Fibroblast of the conjunctiva (primary cell): ENCODE measurements at regions not wholly inside any gene's neighbourhood (a gene's known extent, or its start where the extent isn't known, plus 50 kb on each side); places are given as distances from the start of the nearest gene placed in this dataset.
A peak's percentile ranks its signal among the peaks of the same experiment; 100 is the strongest.
"Not testable (repeated sequence)": the region's sequence is repeated elsewhere in the genome, so short reads cannot be mapped to it uniquely, and the experiment has no call there.

Experiments used
- DNase-seq: peaks from one replicate; pipeline ENCODE4 v3.0.0-alpha.2; 2010; ENCODE audit warnings: low read depth

- no peak for DNase-seq
These were observed 100.5 kb upstream of the BTN3A2 start for GRCh38 chr6:26264547-26264946.

GRCh38 chr6:26267083-26267589 is 97.9 kb upstream of the BTN3A2 start:
- DNase-seq: no peak

GRCh38 chr6:26268659-26269402 is 96.2 kb upstream of the BTN3A2 start:
- DNase-seq: no peak

GRCh38 chr6:26269531-26270485 is 95.2 kb upstream of the BTN3A2 start:
- DNase-seq: no peak

GRCh38 chr6:26270486-26270861 is 94.5 kb upstream of the BTN3A2 start:
- DNase-seq: no peak

- peak; percentile 91 for DNase-seq
These were observed 93.9 kb upstream of the BTN3A2 start for GRCh38 chr6:26270903-26271667.

- no peak for DNase-seq
These were observed 93.4 kb upstream of the BTN3A2 start for GRCh38 chr6:26271668-26272024.

- DNase-seq: no peak
These were observed 92.8 kb upstream of the BTN3A2 start for GRCh38 chr6:26272171-26272637.

GRCh38 chr6:26273673-26274588 is 91.1 kb upstream of the BTN3A2 start:
- no peak for DNase-seq

GRCh38 chr6:26275663-26276062 is 89.3 kb upstream of the BTN3A2 start:
- DNase-seq: no peak

GRCh38 chr6:26276841-26277648 is 88.0 kb upstream of the BTN3A2 start:
- DNase-seq: no peak

- no peak for DNase-seq
These were observed 86.5 kb upstream of the BTN3A2 start for GRCh38 chr6:26278536-26278935.

GRCh38 chr6:26279371-26279770 is 85.6 kb upstream of the BTN3A2 start:
- DNase-seq: not testable (repeated sequence)

- no peak for DNase-seq
These were observed 84.6 kb upstream of the BTN3A2 start for GRCh38 chr6:26280407-26280806.

GRCh38 chr6:26284537-26285142 is 80.4 kb upstream of the BTN3A2 start:
- DNase-seq: no peak

- DNase-seq: peak; percentile 100
These were observed 79.6 kb upstream of the BTN3A2 start for GRCh38 chr6:26285143-26286134.

GRCh38 chr6:26286168-26286877 is 78.7 kb upstream of the BTN3A2 start:
- DNase-seq: no peak

GRCh38 chr6:26288155-26288554 is 76.8 kb upstream of the BTN3A2 start:
- DNase-seq: no peak
